HEK293T (cell line): ENCODE measurements at regions not wholly inside any gene's neighbourhood (a gene's known extent, or its start where the extent isn't known, plus 50 kb on each side); places are given as distances from the start of the nearest gene placed in this dataset.

Experiments used
- CTCF ChIA-PET: fragments of 350-600 bp; formaldehyde crosslinking; extraction: SDS; loops from one replicate; lab custom pipeline; 2021; ENCODE audit warnings: antibody characterized with exemption, inconsistent platforms; lab: Yijun Ruan, JAX
- POLR2A ChIA-PET: fragments of 350-600 bp; formaldehyde crosslinking; extraction: SDS; loops from one replicate; lab custom pipeline; 2020; ENCODE audit warnings: antibody characterized with exemption, inconsistent platforms; lab: Yijun Ruan, JAX
- DNase-seq: peaks from one replicate; pipeline ENCODE4 v3.0.0; 2012; ENCODE audit warnings: mixed read lengths; ENCODE audit errors: extremely low spot score
- ARNT ChIP-seq: fragments of 450-650 bp; IDR thresholded peaks from 2 replicates; pipeline ENCODE4 v1.6.1; 2017; ENCODE audit warnings: mild to moderate bottlenecking
- BHLHE40 ChIP-seq: fragments of 450-650 bp; IDR thresholded peaks from 2 replicates; pipeline ENCODE4 v1.6.1; 2016; ENCODE audit warnings: mild to moderate bottlenecking, moderate library complexity, borderline replicate concordance
- CTBP1 ChIP-seq: fragments of 450-650 bp; IDR thresholded peaks from 2 replicates; pipeline ENCODE4 v1.6.1; 2016; ENCODE audit warnings: borderline replicate concordance
- ELF4 ChIP-seq: fragments of 450-650 bp; IDR thresholded peaks from 2 replicates; pipeline ENCODE4 v1.6.1; 2017; ENCODE audit warnings: antibody characterized with exemption
- FOXA1 ChIP-seq: fragments of 450-650 bp; IDR thresholded peaks from 2 replicates; pipeline ENCODE4 v1.6.1; 2016; ENCODE audit warnings: mild to moderate bottlenecking
- FOXK2 ChIP-seq: fragments of 450-650 bp; IDR thresholded peaks from 2 replicates; pipeline ENCODE4 v1.6.1; 2016; ENCODE audit warnings: mild to moderate bottlenecking
- FOXM1 ChIP-seq: fragments of 450-650 bp; IDR thresholded peaks from 2 replicates; pipeline ENCODE4 v1.6.1; 2017; ENCODE audit warnings: mild to moderate bottlenecking, borderline replicate concordance
- HDGF ChIP-seq: fragments of 450-650 bp; IDR thresholded peaks from 2 replicates; pipeline ENCODE4 v1.6.1; 2017; ENCODE audit warnings: antibody characterized with exemption, borderline replicate concordance
- L3MBTL2 ChIP-seq: fragments of 450-650 bp; conservative IDR thresholded peaks from 2 replicates; pipeline ENCODE4 v1.6.1; 2016; ENCODE audit warnings: mild to moderate bottlenecking
- LEF1 ChIP-seq: fragments of 450-650 bp; IDR thresholded peaks from 2 replicates; pipeline ENCODE4 v1.6.1; 2017; ENCODE audit warnings: mild to moderate bottlenecking, borderline replicate concordance
- NFRKB ChIP-seq: fragments of 450-650 bp; IDR thresholded peaks from 2 replicates; pipeline ENCODE4 v1.6.1; 2016; ENCODE audit warnings: mild to moderate bottlenecking, moderate library complexity
- PKNOX1 ChIP-seq: fragments of 450-650 bp; IDR thresholded peaks from 2 replicates; pipeline ENCODE4 v1.6.1; 2016
- SP1 ChIP-seq: fragments of 450-650 bp; IDR thresholded peaks from 2 replicates; pipeline ENCODE4 v1.6.1; 2017
- SUZ12 ChIP-seq: fragments of 450-650 bp; IDR thresholded peaks from 2 replicates; pipeline ENCODE4 v1.6.1; 2016; ENCODE audit warnings: mild to moderate bottlenecking
- TARDBP ChIP-seq: fragments of 450-650 bp; IDR thresholded peaks from 2 replicates; pipeline ENCODE4 v1.6.1; 2016
- ZNF384 ChIP-seq: fragments of 450-650 bp; IDR thresholded peaks from 2 replicates; pipeline ENCODE4 v1.6.1; 2016

DNA sequence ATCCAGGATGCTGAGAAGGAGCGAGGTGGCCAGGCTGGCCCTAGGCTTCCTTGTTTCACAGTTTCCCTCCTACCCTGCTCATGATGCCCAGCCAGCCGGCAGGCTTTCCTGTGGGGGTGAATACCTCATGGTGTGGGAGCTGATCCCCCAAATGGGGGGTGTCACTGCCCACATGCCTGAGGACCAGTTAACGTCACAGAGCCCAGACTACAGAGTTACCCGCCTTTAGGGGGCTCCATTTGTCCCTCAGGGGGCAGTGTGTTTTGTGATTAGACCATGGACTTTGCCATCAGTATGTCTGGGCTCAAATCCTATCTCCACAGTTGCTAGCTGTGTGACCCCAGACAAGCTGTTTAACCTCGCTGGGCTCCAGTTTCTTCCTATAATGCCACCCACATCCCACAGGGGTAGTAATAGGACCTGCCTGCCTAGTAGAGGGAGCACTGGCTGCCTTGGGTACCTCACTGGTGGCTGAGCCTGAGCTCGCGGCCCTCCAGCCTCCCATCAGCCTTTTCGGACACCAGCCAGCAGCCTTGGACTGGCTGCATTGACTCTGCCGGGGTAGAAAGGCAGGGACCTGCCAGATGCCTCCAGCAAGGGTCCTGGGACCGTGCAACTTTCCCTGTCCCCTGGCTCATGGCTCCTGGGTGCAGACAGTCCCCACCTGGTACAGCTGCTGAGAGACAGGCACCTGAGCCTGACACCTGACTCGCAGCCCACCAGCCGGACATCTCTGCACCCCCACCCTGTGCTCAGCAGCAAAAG lies 87.5 kb upstream of the GSE1 start:
- ChIA-PET CTCF (interaction anchor here (1.1 kb wide), 1 partner anchor 9 kb away, joined by 3 read pairs; no protein-coding TSS in a partner anchor), POLR2A (interaction anchor here (2.9 kb wide), 1 partner anchor 29 kb away, joined by 11 read pairs; no protein-coding TSS in a partner anchor)
- no peak for DNase-seq
- TF ChIP-seq SUZ12 (no peak), FOXM1 (no peak), ELF4 (no peak), ZNF384 (no peak), SP1 (no peak), BHLHE40 (no peak), FOXK2 (no peak), NFRKB (no peak), L3MBTL2 (no peak), CTBP1 (no peak), LEF1 (no peak), TARDBP (no peak), FOXA1 (no peak), HDGF (no peak)

DNA sequence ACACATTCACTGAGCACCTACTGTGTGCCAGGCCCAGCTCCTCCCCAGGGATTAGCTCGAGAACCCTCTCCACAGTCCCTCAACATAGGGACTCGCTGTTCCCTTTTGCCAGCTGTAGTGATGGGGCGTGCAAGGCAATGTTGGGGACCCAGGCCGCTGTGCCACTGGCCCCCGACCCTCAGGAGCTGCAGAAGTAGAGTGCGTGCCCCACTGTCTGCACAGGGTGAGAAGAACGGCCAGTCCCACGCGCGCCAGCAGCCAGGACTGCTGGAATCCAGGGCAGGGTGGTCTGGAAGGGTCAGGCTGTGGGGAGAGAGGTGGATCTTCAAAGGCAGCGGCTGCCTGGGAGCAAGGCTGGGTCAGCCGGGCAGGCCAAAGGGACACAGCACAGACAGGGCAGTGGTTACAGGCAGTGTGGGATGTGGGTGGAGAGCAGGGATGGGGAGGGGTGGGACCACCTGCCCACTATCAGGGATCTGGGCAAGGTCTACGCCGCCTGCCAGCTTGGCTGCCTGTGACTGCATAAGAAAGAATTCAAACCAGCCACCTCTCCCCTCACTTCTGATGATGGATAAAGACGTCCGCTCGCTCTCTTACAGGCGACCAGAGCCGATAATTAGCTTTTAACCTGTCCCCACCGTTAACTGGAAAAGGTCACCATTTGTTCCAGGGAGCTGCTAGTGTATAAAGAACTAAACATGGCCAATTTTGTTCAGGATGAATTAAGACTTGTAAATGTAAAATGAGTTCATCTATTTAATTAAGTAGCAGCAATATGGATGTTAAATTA lies 86.7 kb upstream of the GSE1 start:
- DNase-seq: no peak
- TF ChIP-seq ELF4 (no peak), CTBP1 (no peak), L3MBTL2 (no peak)
- ChIA-PET CTCF (interaction anchor here (1.1 to 1.2 kb wide), 2 partner anchors 8 to 9 kb away, joined by 3 read pairs; no protein-coding TSS in a partner anchor), POLR2A (interaction anchor here (2.9 kb wide), 1 partner anchor 28 kb away, joined by 11 read pairs; no protein-coding TSS in a partner anchor)

DNA sequence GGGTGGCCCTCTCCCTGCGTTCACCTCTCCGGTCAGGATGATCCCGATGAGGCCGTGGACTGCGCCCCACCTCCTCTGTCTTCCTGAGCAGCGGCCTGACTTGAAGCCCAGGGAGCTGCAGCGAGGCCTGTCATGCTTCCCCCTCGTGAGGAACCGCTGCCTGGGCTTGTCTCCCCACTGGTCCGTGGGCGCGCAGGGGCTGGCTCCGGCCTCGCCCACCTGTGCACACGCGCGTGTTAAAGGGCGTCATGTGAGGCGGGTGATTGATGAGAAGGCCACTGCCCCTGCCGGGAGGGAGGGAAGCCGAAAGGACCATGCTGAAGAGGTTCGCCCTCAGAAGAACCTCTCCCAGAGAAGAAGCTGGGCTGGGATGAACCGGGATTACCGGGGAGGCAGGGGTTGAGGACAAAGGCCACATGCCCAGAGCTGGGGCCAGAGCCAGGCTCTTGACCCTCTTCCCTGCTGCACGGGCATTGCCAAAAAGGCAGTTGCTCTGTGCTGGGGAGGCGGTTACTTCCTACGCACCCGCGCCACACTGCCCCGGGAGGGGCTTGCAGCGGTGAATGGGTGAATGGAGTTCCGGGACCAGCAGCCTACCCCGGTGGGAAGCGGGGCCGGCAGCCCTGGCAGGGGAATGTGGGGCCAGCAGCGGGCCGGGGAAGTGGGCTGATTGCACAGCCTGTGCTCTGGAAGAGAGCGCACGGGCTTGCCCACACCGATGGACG lies 85.9 kb upstream of the GSE1 start:
- ChIA-PET CTCF (interaction anchor here (1.2 to 3.0 kb wide), 3 partner anchors 9 to 36 kb away, joined by 3 to 18 read pairs (median 3); no protein-coding TSS in a partner anchor), POLR2A (interaction anchor here (2.9 kb wide), 1 partner anchor 27 kb away, joined by 11 read pairs; no protein-coding TSS in a partner anchor)
- DNase-seq: no peak
- TF ChIP-seq ZNF384: no peak
- TF ChIP-seq PKNOX1: no peak
- TF ChIP-seq HDGF: no peak
- no peak for TF ChIP-seq SP1
- TF ChIP-seq FOXM1: no peak
- TF ChIP-seq L3MBTL2: no peak
- TF ChIP-seq CTBP1: no peak
- TF ChIP-seq NFRKB: no peak
- no peak for TF ChIP-seq BHLHE40
- TF ChIP-seq TARDBP: no peak
- no peak for TF ChIP-seq FOXA1

- TF ChIP-seq ELF4 (no peak), CTBP1 (no peak), SP1 (no peak), ZNF384 (no peak), FOXK2 (no peak), TARDBP (no peak), HDGF (no peak), BHLHE40 (no peak), L3MBTL2 (no peak), LEF1 (no peak), ARNT (no peak), FOXA1 (no peak), SUZ12 (no peak), PKNOX1 (no peak), FOXM1 (no peak)
- ChIA-PET CTCF (interaction anchor here (0.6 to 3.0 kb wide), 6 partner anchors 8 to 1263 kb away, joined by 3 to 18 read pairs (median 4); no protein-coding TSS in a partner anchor), POLR2A (interaction anchor here (2.9 kb wide), 1 partner anchor 26 kb away, joined by 11 read pairs; no protein-coding TSS in a partner anchor)
- DNase-seq: no peak
Observed at GRCh38 chr16:85527767-85528297, 85.3 kb upstream of the GSE1 start.

- ChIA-PET CTCF (interaction anchor here (0.6 to 3.0 kb wide), 11 partner anchors 10 to 1263 kb away, joined by 3 to 18 read pairs (median 3); no protein-coding TSS in a partner anchor), POLR2A (interaction anchor here (0.8 kb wide), 1 partner anchor 82 kb away, joined by 3 read pairs; no protein-coding TSS in a partner anchor)
- no peak for TF ChIP-seq SUZ12
- peak; percentile 54 for DNase-seq
Observed at GRCh38 chr16:85528528-85529387, 84.4 kb upstream of the GSE1 start.
